ENCODE measurements at regions not wholly inside any gene's neighbourhood (a gene's known extent, or its start where the extent isn't known, plus 50 kb on each side); places are given as distances from the start of the nearest gene placed in this dataset.

GRCh38 chrX:13468096-13468495, 101.3 kb upstream of the EGFL6 start:
- TF ChIP-seq EZH2 (IDR thresholded peaks at IDR 0.05), result no peak
- TF ChIP-seq POLR2AphosphoS5 (IDR thresholded peaks at IDR 0.05; ENCODE audit: borderline replicate concordance, low read depth, low read length), result no peak

Measured in SK-N-MC (cell line).